ENCODE measurements at regions not wholly inside any gene's neighbourhood (a gene's known extent, or its start where the extent isn't known, plus 50 kb on each side); places are given as distances from the start of the nearest gene placed in this dataset.

- no peak overlapping the region for H3K4me2 ChIP-seq (ENCODE audit: insufficient read depth, low read length)
Measured at GRCh38 chr13:99722931-99723330, 221.7 kb downstream of the TM9SF2 start.

DNA sequence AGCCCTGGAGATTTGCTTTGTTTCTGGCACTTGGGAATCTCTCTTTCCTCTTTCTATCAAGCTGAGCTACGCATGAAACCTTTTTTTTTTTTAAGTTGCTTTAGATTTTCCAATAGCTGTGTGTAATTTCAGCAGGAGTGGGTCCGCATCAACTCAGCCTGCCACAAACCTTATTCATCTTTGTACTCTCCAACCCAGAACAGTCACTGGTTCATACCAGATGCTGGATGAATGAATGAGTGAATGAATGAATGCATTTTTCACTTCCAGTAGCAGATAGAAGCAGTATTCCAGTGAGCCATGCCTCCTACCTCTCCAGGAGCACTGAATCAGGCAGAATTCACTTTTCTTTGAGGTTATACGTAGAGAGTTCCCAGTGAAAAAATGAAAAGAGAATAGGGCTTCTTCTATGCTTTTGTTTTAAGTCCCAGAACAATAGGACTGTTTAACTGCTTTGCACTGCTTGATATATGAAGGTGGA lies 221.1 kb downstream of the TM9SF2 start:
- H3K4me2 ChIP-seq (ENCODE audit: insufficient read depth, low read length): no peak overlapping the region

More at GRCh38 chr13:99722931-99723330, 221.7 kb downstream of the TM9SF2 start:
- ATAC-seq (ENCODE audit: insufficient read depth, low read depth) (no peak), DNase-seq (no peak)
- Histone ChIP-seq H3K27ac (ENCODE audit: low read length) (no peak overlapping the region), H3K4me3 (ENCODE audit: low read depth in 1 of 2, low read length in 2 of 2) (no peak overlapping the region), H3K27me3 (ENCODE audit: insufficient read depth, low read length, poor library complexity) (no peaks in the 10 kb centered on the region), H3K9ac (ENCODE audit: low read depth, low read length) (no peak overlapping the region), H3K79me2 (ENCODE audit: insufficient read depth, low read length) (no peaks in the 10 kb centered on the region), H2AFZ (ENCODE audit: low read depth, low read length) (no peak overlapping the region), H3K9me3 (ENCODE audit: insufficient read depth, low read length, severe bottlenecking) (no peaks in the 10 kb centered on the region), H3K4me1 (ENCODE audit: insufficient read depth, low read length) (no peaks in the 10 kb centered on the region), H4K20me1 (ENCODE audit: insufficient read depth, low read length) (no peaks in the 10 kb centered on the region), H3K36me3 (ENCODE audit: insufficient read depth, low read length) (no peaks in the 10 kb centered on the region)
- TF ChIP-seq EZH2 (IDR thresholded peaks at IDR 0.05; ENCODE audit: borderline replicate concordance, low read depth, low read length, severe bottlenecking): no peak
- TF ChIP-seq CTCF (IDR thresholded peaks at IDR 0.05; ENCODE audit: borderline replicate concordance, extremely low read depth, low read length, poor library complexity, severe bottlenecking): no peak

GRCh38 chr13:99721606-99722337 lies 220.5 kb downstream of the TM9SF2 start:
- no peaks in the 10 kb centered on the region for H3K9me3 ChIP-seq (ENCODE audit: insufficient read depth, low read length, severe bottlenecking)
- ATAC-seq (ENCODE audit: insufficient read depth, low read depth) (no peak), DNase-seq (no peak)
- H3K4me2 ChIP-seq (ENCODE audit: insufficient read depth, low read length): no peak overlapping the region
- no peaks in the 10 kb centered on the region for H3K27me3 ChIP-seq (ENCODE audit: insufficient read depth, low read length, poor library complexity)
- H2AFZ ChIP-seq (ENCODE audit: low read depth, low read length): no peak overlapping the region
- H3K4me3 ChIP-seq (ENCODE audit: low read depth in 1 of 2, low read length in 2 of 2): no peak overlapping the region
- no peaks in the 10 kb centered on the region for H4K20me1 ChIP-seq (ENCODE audit: insufficient read depth, low read length)
- no peaks in the 10 kb centered on the region for H3K36me3 ChIP-seq (ENCODE audit: insufficient read depth, low read length)
- no peak for TF ChIP-seq EZH2 (IDR thresholded peaks at IDR 0.05; ENCODE audit: borderline replicate concordance, low read depth, low read length, severe bottlenecking)
- H3K27ac ChIP-seq (ENCODE audit: low read length): no peak overlapping the region
- H3K9ac ChIP-seq (ENCODE audit: low read depth, low read length): no peak overlapping the region
- H3K4me1 ChIP-seq (ENCODE audit: insufficient read depth, low read length): no peaks in the 10 kb centered on the region
- H3K79me2 ChIP-seq (ENCODE audit: insufficient read depth, low read length): no peaks in the 10 kb centered on the region

More for the DNA sequence above, 221.1 kb downstream of the TM9SF2 start:
- no peak overlapping the region for H3K9ac ChIP-seq (ENCODE audit: low read depth, low read length)
- no peak overlapping the region for H2AFZ ChIP-seq (ENCODE audit: low read depth, low read length)
- H3K4me1 ChIP-seq (ENCODE audit: insufficient read depth, low read length): no peaks in the 10 kb centered on the region
- no peak overlapping the region for H3K4me3 ChIP-seq (ENCODE audit: low read depth in 1 of 2, low read length in 2 of 2)
- H3K79me2 ChIP-seq (ENCODE audit: insufficient read depth, low read length): no peaks in the 10 kb centered on the region
- no peaks in the 10 kb centered on the region for H3K27me3 ChIP-seq (ENCODE audit: insufficient read depth, low read length, poor library complexity)
- H4K20me1 ChIP-seq (ENCODE audit: insufficient read depth, low read length): no peaks in the 10 kb centered on the region
- TF ChIP-seq EZH2 (IDR thresholded peaks at IDR 0.05; ENCODE audit: borderline replicate concordance, low read depth, low read length, severe bottlenecking): no peak
- no peak for TF ChIP-seq CTCF (IDR thresholded peaks at IDR 0.05; ENCODE audit: borderline replicate concordance, extremely low read depth, low read length, poor library complexity, severe bottlenecking)
- H3K9me3 ChIP-seq (ENCODE audit: insufficient read depth, low read length, severe bottlenecking): no peaks in the 10 kb centered on the region
- DNase-seq (no peak), ATAC-seq (ENCODE audit: insufficient read depth, low read depth) (no peak)
- H3K36me3 ChIP-seq (ENCODE audit: insufficient read depth, low read length): no peaks in the 10 kb centered on the region
- no peak overlapping the region for H3K27ac ChIP-seq (ENCODE audit: low read length)

DNA sequence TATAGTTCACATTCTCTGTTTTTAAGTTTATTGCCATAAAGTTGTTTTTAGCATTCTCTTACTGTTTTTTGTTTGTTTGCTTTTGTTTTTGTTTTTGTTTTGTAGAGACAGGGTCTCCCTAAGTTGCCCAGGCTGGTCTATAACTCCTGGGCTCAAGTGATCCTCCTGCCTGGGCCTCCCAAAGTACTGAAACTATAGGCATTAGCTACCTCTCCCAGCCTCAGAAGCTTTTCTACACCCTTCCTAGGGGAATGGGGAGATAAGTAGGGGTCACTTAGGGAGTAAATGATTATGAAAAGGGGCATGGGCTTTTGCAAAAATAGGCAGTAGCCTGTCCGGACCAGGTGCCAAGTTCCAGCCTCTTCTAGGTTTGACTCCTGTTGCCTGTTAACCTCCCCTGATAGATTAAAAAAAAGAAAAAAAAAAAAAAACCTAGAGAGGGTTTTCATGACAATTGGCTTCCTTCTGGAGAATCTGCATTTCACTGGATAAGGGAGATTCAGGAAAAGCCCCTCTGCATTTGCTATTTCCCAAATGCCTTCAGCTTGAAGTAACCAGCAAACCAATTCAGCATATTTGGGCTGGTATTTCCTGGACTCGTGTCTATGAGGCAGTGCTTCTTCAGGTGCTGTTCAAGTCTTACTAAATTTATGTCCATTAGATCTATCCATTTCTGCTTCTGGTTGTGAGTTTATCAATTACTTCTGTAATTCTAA lies 216.8 kb downstream of the TM9SF2 start:
- H3K4me2 ChIP-seq (ENCODE audit: insufficient read depth, low read length): no peak overlapping the region
- TF ChIP-seq EZH2 (IDR thresholded peaks at IDR 0.05; ENCODE audit: borderline replicate concordance, low read depth, low read length, severe bottlenecking) (no peak), CTCF (IDR thresholded peaks at IDR 0.05; ENCODE audit: borderline replicate concordance, extremely low read depth, low read length, poor library complexity, severe bottlenecking) (no peak)

More for the DNA sequence above, 216.8 kb downstream of the TM9SF2 start:
- no peak for DNase-seq
- ATAC-seq (ENCODE audit: insufficient read depth, low read depth): no peak
- Histone ChIP-seq H3K79me2 (ENCODE audit: insufficient read depth, low read length) (no peaks in the 10 kb centered on the region), H2AFZ (ENCODE audit: low read depth, low read length) (no peak overlapping the region), H3K36me3 (ENCODE audit: insufficient read depth, low read length) (no peaks in the 10 kb centered on the region), H3K27me3 (ENCODE audit: insufficient read depth, low read length, poor library complexity) (no peaks in the 10 kb centered on the region), H3K4me1 (ENCODE audit: insufficient read depth, low read length) (no peaks in the 10 kb centered on the region), H3K27ac (ENCODE audit: low read length) (no peak overlapping the region), H3K9me3 (ENCODE audit: insufficient read depth, low read length, severe bottlenecking) (no peaks in the 10 kb centered on the region), H3K9ac (ENCODE audit: low read depth, low read length) (no peak overlapping the region), H3K4me3 (ENCODE audit: low read depth in 1 of 2, low read length in 2 of 2) (no peak overlapping the region), H4K20me1 (ENCODE audit: insufficient read depth, low read length) (no peaks in the 10 kb centered on the region)
